HFFc6 (cell line): ENCODE measurements at regions not wholly inside any gene's neighbourhood (a gene's known extent, or its start where the extent isn't known, plus 50 kb on each side); places are given as distances from the start of the nearest gene placed in this dataset.

ENCODE experiments used
- DNase-seq: peaks from one replicate; pipeline ENCODE4 v3.0.0-alpha.2; 2018
- H3K27ac Mint-ChIP-seq: 2 replicates; pipeline ENCODE4 v1.8.0; 2020; ENCODE audit warnings: mild to moderate bottlenecking, mixed read lengths
- H3K27me3 Mint-ChIP-seq: 2 replicates; pipeline ENCODE4 v1.8.0; 2021; ENCODE audit warnings: mild to moderate bottlenecking, moderate library complexity, mixed read lengths; ENCODE audit not compliant: insufficient read depth
- H3K36me3 Mint-ChIP-seq: 2 replicates; pipeline ENCODE4 v1.8.0; 2021; ENCODE audit warnings: low read depth, mixed read lengths
- H3K4me1 Mint-ChIP-seq: 2 replicates; pipeline ENCODE4 v1.8.0; 2020; ENCODE audit warnings: low read depth, mixed read lengths
- H3K4me3 Mint-ChIP-seq: 2 replicates; pipeline ENCODE4 v1.8.0; 2020; ENCODE audit warnings: mild to moderate bottlenecking, moderate library complexity, mixed read lengths
- H3K9me3 Mint-ChIP-seq: 2 replicates; pipeline ENCODE4 v1.8.0; 2020; ENCODE audit warnings: mild to moderate bottlenecking, mixed read lengths
- TF ChIP-seq, protein P1 (sequence below): fragments of 200-600 bp; sonication (generic); IDR thresholded peaks from 2 replicates; pipeline ENCODE4 v1.5.0; 2021; ENCODE audit warnings: antibody characterized with exemption, mild to moderate bottlenecking

DNA sequence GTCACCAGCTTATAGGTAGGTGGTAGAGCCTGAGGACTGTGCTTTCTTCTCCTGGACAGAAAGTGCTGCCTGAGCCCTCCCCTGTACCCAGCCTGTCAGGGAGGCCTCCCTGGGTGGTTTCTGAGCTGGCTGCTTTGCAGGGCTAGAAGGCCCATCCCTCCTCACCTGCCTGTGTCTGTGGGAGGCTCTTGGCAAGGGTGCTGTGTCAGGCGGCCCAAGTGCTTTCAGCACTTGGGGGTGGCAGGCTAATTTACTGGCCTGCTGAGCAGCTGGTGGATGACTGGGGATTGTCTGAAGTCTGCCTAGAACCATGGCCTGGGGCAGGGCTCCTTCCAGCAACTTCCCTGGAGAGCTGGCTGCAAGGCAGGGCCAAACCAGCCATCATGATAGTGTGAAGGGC is 139.0 kb upstream of the NAV2 start:
- H3K36me3 Mint-ChIP-seq: 0 out of 2 replicates have a peak, but pooled peaks cover 4% of the 10 kb centered on the region
- H3K4me3 Mint-ChIP-seq: no peak overlapping the region

DNA sequence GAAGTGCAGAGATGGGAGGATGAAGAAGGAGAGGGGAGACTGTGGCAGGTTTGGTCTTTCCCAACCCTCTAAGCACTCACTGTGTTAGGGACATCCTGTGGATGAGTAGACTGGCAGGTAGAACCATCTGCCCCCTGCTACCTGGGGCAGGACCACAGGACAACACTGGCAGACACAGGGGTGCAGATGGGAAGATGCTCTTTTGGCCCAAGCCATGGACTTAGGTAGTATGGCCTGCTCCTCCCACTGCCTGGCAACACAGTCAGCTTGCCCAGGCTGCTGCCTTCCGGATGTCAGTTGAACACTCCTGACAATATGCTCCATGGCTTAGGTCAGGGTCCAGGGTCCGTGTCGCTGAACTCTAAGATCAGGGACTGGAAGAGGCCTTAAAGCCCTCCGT is 140.7 kb upstream of the NAV2 start:
- no peak overlapping the region for H3K27ac Mint-ChIP-seq
- no peak for DNase-seq
- H3K36me3 Mint-ChIP-seq: 0 out of 2 replicates have a peak, but pooled peaks cover 4% of the 10 kb centered on the region
- H3K9me3 Mint-ChIP-seq: no peaks in the 10 kb centered on the region
- peaks cover 16% of the 10 kb centered on the region for H3K4me1 Mint-ChIP-seq
- H3K4me3 Mint-ChIP-seq: no peak overlapping the region
- H3K27me3 Mint-ChIP-seq: peaks cover 9% of the 10 kb centered on the region
- TF ChIP-seq, protein P1, sequence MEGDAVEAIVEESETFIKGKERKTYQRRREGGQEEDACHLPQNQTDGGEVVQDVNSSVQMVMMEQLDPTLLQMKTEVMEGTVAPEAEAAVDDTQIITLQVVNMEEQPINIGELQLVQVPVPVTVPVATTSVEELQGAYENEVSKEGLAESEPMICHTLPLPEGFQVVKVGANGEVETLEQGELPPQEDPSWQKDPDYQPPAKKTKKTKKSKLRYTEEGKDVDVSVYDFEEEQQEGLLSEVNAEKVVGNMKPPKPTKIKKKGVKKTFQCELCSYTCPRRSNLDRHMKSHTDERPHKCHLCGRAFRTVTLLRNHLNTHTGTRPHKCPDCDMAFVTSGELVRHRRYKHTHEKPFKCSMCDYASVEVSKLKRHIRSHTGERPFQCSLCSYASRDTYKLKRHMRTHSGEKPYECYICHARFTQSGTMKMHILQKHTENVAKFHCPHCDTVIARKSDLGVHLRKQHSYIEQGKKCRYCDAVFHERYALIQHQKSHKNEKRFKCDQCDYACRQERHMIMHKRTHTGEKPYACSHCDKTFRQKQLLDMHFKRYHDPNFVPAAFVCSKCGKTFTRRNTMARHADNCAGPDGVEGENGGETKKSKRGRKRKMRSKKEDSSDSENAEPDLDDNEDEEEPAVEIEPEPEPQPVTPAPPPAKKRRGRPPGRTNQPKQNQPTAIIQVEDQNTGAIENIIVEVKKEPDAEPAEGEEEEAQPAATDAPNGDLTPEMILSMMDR: no peak

More for the DNA sequence above, 139.0 kb upstream of the NAV2 start:
- H3K27me3 Mint-ChIP-seq: peaks cover 6% of the 10 kb centered on the region
- TF ChIP-seq, protein P1: no peak
- no peak overlapping the region for H3K27ac Mint-ChIP-seq
- peaks cover 33% of the 10 kb centered on the region for H3K4me1 Mint-ChIP-seq
- no peaks in the 10 kb centered on the region for H3K9me3 Mint-ChIP-seq
- no peak for DNase-seq

DNA sequence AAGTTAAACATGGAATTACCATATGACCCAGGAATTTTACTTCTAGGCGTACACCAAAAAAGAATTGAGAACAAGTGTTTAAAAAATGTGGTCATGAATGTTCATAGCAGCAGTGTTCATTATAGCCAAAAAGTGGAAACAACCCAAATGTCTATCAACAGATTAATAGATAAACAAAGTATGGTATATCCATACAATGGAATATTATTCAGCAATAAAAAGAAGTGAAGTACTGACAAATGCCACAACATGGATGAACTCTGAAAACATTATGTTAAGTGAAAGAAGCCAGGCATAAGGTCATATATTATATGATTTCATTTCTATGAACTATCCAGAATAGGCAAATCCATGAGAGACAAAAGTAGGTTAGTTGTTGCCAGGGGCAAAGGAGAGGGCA is 141.7 kb upstream of the NAV2 start:
- no peak overlapping the region for H3K4me3 Mint-ChIP-seq

DNA sequence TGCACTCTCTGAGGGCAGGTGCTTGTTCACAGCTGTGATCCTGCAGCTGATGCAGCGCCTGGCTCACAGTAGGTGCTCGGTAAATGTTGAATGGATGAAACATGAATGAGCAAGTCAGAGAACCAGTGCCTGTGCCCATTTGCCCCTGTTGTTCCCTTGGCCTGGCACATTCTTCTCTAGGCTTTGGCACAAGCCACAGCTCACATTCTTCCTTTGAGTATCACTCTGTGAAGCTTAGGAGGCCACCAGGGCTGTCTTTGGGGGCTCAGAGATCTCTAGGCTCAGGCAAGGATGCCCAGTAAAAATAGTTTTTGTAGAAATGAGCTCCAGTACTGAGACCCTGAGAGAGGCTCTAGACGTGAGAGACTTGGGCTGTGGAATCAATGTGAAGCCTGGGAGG is 144.6 kb upstream of the NAV2 start:
- Mint-ChIP-seq H3K27ac (no peak overlapping the region), H3K9me3 (no peaks in the 10 kb centered on the region), H3K27me3 (peaks cover 9% of the 10 kb centered on the region; the same call in 1 of the 2 replicates), H3K4me1 (peaks cover 9% of the 10 kb centered on the region), H3K36me3 (0 out of 2 replicates have a peak, but pooled peaks cover 4% of the 10 kb centered on the region), H3K4me3 (no peak overlapping the region)
- TF ChIP-seq, protein P1: no peak; the same call in 1 of the 2 replicates
- no peak for DNase-seq

More for the DNA sequence above, 141.7 kb upstream of the NAV2 start:
- peaks cover 9% of the 10 kb centered on the region for H3K27me3 Mint-ChIP-seq
- 0 out of 2 replicates have a peak, but pooled peaks cover 4% of the 10 kb centered on the region for H3K36me3 Mint-ChIP-seq
- TF ChIP-seq, protein P1: no peak
- no peak overlapping the region for H3K27ac Mint-ChIP-seq
- DNase-seq: no peak
- H3K4me1 Mint-ChIP-seq: peaks cover 6% of the 10 kb centered on the region
- H3K9me3 Mint-ChIP-seq: no peaks in the 10 kb centered on the region

DNA sequence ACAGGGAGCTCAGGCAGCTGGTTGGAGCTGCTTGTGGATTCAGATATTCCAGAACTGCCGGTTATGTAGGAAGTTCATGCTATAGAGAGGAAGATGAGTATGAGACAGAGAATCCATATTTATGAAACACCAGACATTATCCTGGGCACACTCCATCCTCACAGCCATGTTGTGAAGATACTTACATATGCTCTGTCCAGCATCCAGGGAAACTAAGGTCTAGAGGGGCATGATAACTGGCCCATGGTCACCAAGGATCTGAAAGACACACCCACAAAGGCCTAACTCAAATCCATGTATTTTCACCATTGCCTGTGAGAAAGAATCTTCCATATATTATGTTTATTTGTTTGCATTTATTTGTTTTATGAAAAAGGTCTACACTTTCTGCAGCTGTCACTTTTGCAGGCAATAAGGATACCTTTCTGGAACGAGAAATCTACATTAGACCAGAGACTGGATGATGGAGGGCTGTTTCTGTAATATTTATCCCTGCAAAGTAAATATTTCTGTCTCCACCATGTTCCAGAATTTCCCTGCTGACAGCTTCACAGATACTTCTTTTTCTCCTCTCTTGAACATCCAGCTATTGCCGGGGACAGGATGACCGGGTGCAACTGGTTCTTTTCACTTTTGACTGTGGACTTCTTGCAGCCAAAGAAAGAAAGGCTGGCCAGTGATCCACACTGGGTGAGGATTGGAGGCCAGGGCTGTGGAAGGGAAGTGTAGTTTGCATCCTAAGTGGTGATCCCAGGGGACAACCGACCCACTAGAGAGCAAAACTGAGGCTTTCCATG is 145.9 kb upstream of the NAV2 start:
- Mint-ChIP-seq H3K9me3 (no peaks in the 10 kb centered on the region), H3K4me3 (no peak overlapping the region), H3K27ac (no peak overlapping the region), H3K36me3 (0 out of 2 replicates have a peak, but pooled peaks cover 4% of the 10 kb centered on the region), H3K27me3 (peaks cover 11% of the 10 kb centered on the region; the same call in 1 of the 2 replicates), H3K4me1 (peaks cover 9% of the 10 kb centered on the region)
- TF ChIP-seq, protein P1: no peak
- DNase-seq: no peak
